GM12891 (cell line): ENCODE measurements at regions not wholly inside any gene's neighbourhood (a gene's known extent, or its start where the extent isn't known, plus 50 kb on each side); places are given as distances from the start of the nearest gene placed in this dataset.
"Not testable (repeated sequence)": the region's sequence is repeated elsewhere in the genome, so short reads cannot be mapped to it uniquely, and the experiment has no call there.

Experiments used
- DNase-seq: peaks from one replicate; pipeline ENCODE4 v3.0.0; 2011; ENCODE audit warnings: low spot score; ENCODE audit not compliant: insufficient read length
- FAIRE-seq: peaks from 2 replicates; lab custom pipeline; 2011; peaks lifted over from hg19 to GRCh38; lab: Jason Lieb, UNC
- PAX5 ChIP-seq: IDR thresholded peaks from 2 replicates; pipeline ENCODE4 v1.6.1; 2011; ENCODE audit warnings: low read length, moderate library complexity, mild to moderate bottlenecking; ENCODE audit not compliant: insufficient read depth, severe bottlenecking
- POLR2A ChIP-seq: IDR thresholded peaks from 2 replicates; pipeline ENCODE4 v1.6.1; 2011; ENCODE audit warnings: low read depth, low read length, control low read depth
- POLR2AphosphoS5 ChIP-seq: IDR thresholded peaks from 2 replicates; pipeline ENCODE4 v1.6.1; 2011; ENCODE audit warnings: low read depth, low read length, control low read depth
- POU2F2 ChIP-seq: IDR thresholded peaks from 2 replicates; pipeline ENCODE4 v1.6.1; 2011; ENCODE audit warnings: low read depth, mild to moderate bottlenecking, control low read depth, low read length, moderate library complexity
- SPI1 ChIP-seq: IDR thresholded peaks from 2 replicates; pipeline ENCODE4 v1.6.1; 2011; ENCODE audit warnings: low read depth, low read length, control low read depth
- TAF1 ChIP-seq: IDR thresholded peaks from 2 replicates; pipeline ENCODE4 v1.6.1; 2011; ENCODE audit warnings: low read depth, low read length, control low read depth

GRCh38 chr6:56827908-56828649 lies 126.8 kb upstream of the BEND6 start:
- DNase-seq = no peak
- FAIRE-seq = no peak
- no peak for TF ChIP-seq PAX5

GRCh38 chr6:56824431-56824830 lies 130.5 kb upstream of the BEND6 start:
- not testable (repeated sequence) for DNase-seq, FAIRE-seq

- no peak for DNase-seq
- peak; percentile 9 for FAIRE-seq
- TF ChIP-seq SPI1 = no peak
- no peak for TF ChIP-seq TAF1
- TF ChIP-seq POU2F2 = no peak
- no peak for TF ChIP-seq PAX5
- no peak for TF ChIP-seq POLR2AphosphoS5
- no peak for TF ChIP-seq POLR2A
These were observed 133.9 kb upstream of the BEND6 start for GRCh38 chr6:56821005-56821432.

GRCh38 chr6:56820060-56820459 lies 134.8 kb upstream of the BEND6 start:
- peak; percentile 70 for FAIRE-seq
- TF ChIP-seq POLR2AphosphoS5 = no peak
- TF ChIP-seq POLR2A = no peak
- no peak for TF ChIP-seq TAF1
- no peak for TF ChIP-seq SPI1
- no peak for TF ChIP-seq POU2F2
- no peak for TF ChIP-seq PAX5

GRCh38 chr6:56819604-56820003 lies 135.3 kb upstream of the BEND6 start:
- TF ChIP-seq POLR2AphosphoS5 (no peak), PAX5 (no peak), POU2F2 (no peak), SPI1 (no peak), POLR2A (no peak), TAF1 (no peak)
- FAIRE-seq (no peak), DNase-seq (no peak)

More at GRCh38 chr6:56820060-56820459, 134.8 kb upstream of the BEND6 start:
- no peak for DNase-seq

- FAIRE-seq (no peak), DNase-seq (no peak)
- TF ChIP-seq POLR2AphosphoS5 (no peak), POU2F2 (no peak), PAX5 (no peak), TAF1 (no peak), POLR2A (no peak), SPI1 (no peak)
These were observed 138.5 kb upstream of the BEND6 start for GRCh38 chr6:56816370-56816769.

GRCh38 chr6:56815436-56815835 lies 139.5 kb upstream of the BEND6 start:
- TF ChIP-seq POU2F2 (no peak), PAX5 (no peak), POLR2A (no peak), SPI1 (no peak), TAF1 (no peak), POLR2AphosphoS5 (no peak)
- FAIRE-seq = no peak

GRCh38 chr6:56814802-56815201 lies 140.1 kb upstream of the BEND6 start:
- FAIRE-seq (no peak), DNase-seq (no peak)
- TF ChIP-seq SPI1 (no peak), POLR2AphosphoS5 (no peak), TAF1 (no peak), PAX5 (no peak)

More at GRCh38 chr6:56815436-56815835, 139.5 kb upstream of the BEND6 start:
- DNase-seq = no peak

- FAIRE-seq = peak; percentile 54
- no peak for DNase-seq
- TF ChIP-seq POLR2AphosphoS5 = no peak
- no peak for TF ChIP-seq SPI1
- no peak for TF ChIP-seq POU2F2
- no peak for TF ChIP-seq POLR2A
- no peak for TF ChIP-seq PAX5
These were observed 140.6 kb upstream of the BEND6 start for GRCh38 chr6:56814308-56814707.

GRCh38 chr6:56812851-56813250 lies 142.1 kb upstream of the BEND6 start:
- not testable (repeated sequence) for FAIRE-seq, DNase-seq

GRCh38 chr6:56808871-56809359 lies 146.0 kb upstream of the BEND6 start:
- FAIRE-seq (peak; percentile 75), DNase-seq (no peak)
- TF ChIP-seq POLR2A (no peak), SPI1 (no peak)
